GM12891 (cell line): ENCODE measurements at regions not wholly inside any gene's neighbourhood (a gene's known extent, or its start where the extent isn't known, plus 50 kb on each side); places are given as distances from the start of the nearest gene placed in this dataset.

Experiments
- PAX5 ChIP-seq: IDR thresholded peaks from 2 replicates; pipeline ENCODE4 v1.6.1; 2011; ENCODE audit warnings: low read length, moderate library complexity, mild to moderate bottlenecking; ENCODE audit not compliant: insufficient read depth, severe bottlenecking
- POLR2A ChIP-seq: IDR thresholded peaks from 2 replicates; pipeline ENCODE4 v1.6.1; 2011; ENCODE audit warnings: low read depth, low read length, control low read depth
- POLR2AphosphoS5 ChIP-seq: IDR thresholded peaks from 2 replicates; pipeline ENCODE4 v1.6.1; 2011; ENCODE audit warnings: low read depth, low read length, control low read depth
- TAF1 ChIP-seq: IDR thresholded peaks from 2 replicates; pipeline ENCODE4 v1.6.1; 2011; ENCODE audit warnings: low read depth, low read length, control low read depth

GRCh38 chr6:16933961-16934360 lies 167.9 kb upstream of the STMND1 start:
- TF ChIP-seq POLR2A (no peak), PAX5 (no peak), POLR2AphosphoS5 (no peak), TAF1 (no peak)
